ENCODE measurements at regions not wholly inside any gene's neighbourhood (a gene's known extent, or its start where the extent isn't known, plus 50 kb on each side); places are given as distances from the start of the nearest gene placed in this dataset.
A peak's percentile ranks its signal among the peaks of the same experiment; 100 is the strongest.

DNA sequence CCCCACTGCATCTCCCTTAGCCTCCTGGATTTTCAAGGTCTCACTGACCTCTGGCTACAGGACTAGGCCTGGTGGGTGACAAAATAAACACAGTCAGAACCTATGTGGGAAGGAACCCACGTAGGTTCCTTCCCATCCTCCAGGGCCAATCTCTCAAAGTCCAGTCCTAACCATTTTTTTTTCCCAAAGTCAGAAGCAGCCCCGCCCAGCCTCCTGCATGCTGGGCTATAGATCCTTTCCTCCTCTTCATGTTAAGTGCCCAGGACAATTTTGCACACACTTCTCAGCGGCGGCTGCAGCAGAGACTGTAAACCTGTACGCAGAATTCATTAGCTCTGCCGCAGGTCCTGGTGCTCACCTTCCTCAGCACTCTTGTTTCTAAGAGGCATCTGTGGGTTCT is 285.8 kb downstream of the NPIPA8 start:
- no peak for DNase-seq

DNA sequence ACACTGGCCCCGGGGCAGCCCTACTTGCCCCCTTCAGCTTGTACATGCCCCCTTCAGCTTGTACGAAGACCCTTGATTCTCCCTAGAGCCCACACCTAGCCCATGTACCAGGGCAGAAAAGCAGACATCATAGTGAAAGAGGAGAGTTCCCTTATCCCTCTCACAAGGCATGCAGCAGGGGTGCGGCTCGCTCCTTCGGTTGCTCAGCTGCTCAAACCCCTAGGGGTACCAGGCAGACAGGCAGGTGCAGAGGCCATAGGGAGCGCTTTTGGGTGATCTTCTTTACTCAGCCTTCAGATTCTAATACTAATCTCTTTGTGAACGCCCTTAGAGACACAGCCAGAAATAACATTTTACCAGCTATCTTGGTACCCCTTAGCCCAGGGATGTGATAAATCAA is 286.3 kb downstream of the NPIPA8 start:
- no peak for DNase-seq

DNA sequence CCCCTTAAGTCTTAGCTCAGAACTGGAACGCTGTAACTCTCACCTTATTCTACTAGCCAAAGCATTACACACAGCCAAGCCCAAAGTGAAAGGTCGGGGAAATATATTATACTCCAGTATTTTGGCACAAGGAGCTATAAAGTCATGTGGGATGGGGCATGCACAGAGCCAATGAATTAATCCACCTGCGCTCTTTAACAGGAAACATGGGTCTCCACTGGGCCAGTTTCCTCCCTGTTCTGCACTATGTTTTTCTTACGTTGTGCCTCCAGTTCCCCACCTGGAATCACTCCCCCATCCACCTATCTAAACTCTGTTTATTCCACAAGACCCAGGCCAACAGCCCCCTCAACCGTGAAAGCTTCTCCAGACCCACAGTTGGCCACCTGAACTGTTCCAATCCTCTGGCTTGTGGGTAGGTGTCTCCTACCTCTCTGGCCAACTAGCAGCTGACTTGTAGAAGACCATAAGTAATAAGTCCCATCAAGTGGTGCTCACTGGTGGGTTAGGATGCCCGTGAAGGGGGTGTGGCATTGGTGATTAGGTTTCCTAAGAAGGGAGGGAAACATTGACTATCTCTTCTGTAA is 286.9 kb downstream of the NPIPA8 start:
- no peak for DNase-seq

DNA sequence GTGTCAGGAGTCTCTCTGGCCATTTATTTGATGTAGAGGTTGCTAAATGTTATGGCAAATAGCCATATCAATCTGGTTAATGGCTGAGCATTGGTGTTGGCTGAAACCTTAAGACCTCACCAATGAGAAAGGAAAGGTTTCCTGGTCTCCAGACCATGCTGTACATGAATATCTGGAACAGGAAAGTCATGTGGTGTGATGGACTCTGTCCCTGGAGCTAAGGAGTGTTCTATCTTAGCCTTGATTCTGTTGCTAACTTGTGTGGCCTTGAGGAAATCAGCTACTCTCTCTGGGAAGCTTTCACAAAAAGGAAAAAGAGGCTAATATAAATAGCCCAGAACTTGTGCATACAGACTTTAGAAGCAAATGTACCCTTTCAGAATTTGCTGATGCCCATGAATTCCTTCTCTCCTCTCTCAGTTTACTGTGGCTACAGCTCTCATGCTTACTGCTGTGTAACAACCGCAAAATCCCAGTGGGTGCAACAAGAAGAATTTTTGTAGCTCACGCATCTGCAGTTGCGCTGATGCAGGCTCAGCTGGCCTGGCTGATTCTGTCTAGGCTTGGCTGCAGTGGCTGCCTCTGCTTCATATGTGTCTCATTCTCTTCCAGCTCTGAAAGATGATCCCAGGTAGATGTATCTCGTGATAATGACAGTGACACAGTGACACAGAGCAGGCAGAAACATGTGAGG is 287.5 kb downstream of the NPIPA8 start:
- no peak for DNase-seq

DNA sequence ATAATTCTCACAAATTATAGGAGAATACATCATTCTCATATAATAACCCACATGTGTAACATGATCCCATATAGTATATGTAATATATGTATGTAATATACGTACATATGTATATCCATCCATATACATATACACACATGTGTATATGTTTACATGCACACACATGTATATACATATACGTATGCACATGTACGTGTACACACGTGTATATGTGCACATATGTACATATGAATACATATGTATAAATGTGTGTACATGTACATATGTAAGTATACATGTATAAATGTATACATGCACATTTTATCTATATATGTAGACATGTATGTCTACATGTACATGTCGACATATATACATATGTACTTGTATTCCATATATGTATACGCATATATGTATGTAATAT is 288.8 kb downstream of the NPIPA8 start:
- DNase-seq: no peak

DNA sequence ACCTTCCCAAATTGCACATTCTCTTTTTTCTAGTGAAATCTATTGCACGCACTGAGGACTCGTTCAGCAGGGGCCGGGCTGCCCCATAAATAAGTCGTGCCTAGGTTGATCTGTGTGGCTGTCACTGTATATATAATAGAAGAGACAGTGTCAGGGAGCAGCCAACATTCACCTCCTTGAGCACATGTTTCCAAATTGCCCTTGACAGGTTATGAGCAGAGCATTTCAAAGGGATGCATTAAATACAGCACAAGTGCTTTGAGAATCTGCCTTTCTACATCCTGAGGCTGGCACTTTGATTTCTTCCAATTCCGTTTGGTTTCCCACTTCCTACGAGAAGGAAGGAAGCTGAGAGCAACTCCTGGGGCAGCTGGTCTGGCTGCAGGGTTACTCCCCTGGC is 291.2 kb downstream of the NPIPA8 start:
- no peak for DNase-seq

DNA sequence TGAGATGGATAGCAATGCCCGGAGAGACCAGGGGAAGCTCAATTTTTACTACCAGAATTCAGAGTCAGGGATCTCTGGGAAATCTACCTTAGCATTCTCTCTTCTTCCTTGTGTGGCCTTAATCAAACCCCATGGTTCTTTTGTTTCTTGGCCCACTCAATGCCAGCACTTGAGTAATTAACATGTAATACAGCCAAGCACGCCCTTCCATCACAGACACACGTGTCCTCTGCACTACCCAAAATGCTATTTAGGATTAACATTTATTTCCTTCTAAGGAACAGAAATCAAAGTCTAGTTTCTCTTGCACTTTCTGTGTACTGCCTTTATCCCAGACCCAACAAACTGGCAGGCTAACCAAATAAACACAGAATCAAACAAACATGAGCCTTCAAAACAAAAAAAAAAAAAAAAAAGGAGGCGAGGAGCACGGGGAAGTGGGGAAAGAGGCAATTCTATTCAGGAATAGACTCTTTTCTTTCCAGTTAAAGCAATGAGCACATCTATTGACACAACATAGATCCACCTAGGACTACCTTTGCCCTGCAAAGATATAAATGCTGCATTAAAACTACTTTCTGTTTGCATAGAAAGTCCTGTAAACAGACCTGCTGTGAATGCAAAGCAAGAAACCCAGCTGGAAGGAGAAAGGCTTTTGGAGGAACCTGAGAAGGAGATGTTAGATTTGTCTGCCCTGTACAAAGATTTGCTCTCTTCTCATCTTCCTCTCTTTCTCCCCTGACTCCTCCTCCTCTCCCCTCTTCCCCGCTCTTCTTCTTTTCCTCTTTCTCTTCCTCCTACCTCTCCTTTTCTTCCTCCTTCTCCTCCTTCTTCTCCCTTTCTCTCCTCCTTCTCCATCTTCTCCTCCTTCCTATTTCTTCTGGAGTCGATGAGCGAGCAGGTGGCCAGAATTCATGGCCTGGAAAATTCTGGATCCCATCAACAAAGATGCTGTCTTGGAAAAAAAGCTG is 294.4 kb downstream of the NPIPA8 start:
- DNase-seq: no peak

DNA sequence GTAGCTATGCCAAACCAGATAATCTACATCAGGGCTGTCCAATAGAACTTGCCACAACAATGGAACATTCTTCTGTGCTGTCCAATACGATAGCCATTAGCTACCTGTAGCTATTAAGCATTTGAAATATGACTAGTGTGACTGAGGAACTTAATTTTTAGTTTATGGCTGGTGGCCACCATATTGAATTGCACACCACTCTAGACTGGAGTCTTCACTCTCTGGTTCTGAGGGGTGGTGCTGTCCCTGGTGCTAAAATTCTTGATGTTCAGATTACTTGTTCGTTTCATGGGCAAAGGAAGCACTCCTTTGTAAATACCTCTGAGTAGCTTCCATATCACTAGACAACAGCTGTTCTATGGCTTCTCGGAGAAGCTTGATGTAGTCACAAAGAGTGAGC is 296.6 kb downstream of the NPIPA8 start:
- no peak for DNase-seq

DNA sequence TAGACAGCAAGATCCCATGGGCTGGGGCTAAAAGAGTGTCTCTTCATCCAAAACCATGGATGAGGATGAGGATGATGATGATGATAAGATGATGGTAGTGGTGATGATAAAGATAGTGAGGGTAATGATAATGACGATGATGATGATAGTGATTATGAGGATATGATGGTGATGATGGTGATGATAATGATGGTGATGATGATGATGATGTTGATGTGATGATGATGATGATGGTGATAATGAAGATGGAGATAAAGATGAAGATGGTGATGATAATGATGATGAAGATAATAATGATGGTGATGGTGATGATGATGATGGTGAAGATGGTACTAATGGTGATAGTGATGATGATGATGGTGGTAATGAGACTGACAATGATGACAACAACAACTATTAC is 299.5 kb downstream of the NPIPA8 start:
- DNase-seq: no peak

DNA sequence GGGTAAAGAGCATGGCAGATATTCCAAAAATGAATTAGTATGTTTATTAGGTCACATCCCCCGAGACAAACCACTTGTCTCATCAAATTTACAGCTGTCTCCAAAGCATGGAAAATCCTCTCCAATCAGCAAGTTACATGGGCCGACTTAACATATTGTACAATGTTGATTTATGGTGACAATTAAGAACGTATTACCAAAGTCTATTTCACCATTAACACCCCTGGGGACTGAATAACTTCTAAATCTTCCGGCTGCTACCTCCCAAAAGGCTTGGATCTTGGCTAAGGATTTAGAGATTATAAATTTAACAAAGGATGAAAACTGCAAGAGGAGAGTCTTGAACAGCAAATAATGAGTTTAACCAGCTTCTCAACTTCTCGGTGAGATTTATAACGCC is 311.9 kb downstream of the NPIPA8 start:
- peak; percentile 86 to 96 for DNase-seq

DNA sequence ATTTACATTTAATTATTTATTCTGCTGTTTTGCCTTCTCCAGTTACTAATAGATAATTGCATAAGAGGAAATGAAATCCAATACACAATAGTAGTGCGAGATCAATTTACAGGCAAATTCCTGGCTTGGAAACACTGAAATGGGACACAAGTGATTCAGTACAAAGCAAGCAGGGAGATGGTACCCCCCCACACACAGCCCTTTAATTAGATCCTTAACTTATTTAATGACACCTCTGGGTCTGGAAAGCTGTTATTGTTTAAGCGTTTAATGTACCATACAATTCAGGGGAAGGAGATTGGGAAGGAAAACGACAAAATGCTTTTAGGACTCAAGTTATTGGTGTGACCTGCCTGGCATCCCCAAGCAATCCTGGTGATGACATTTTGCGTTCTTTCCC is 318.2 kb downstream of the NPIPA8 start:
- DNase-seq: peak in 1 of 2 experiments; percentile 23

DNA sequence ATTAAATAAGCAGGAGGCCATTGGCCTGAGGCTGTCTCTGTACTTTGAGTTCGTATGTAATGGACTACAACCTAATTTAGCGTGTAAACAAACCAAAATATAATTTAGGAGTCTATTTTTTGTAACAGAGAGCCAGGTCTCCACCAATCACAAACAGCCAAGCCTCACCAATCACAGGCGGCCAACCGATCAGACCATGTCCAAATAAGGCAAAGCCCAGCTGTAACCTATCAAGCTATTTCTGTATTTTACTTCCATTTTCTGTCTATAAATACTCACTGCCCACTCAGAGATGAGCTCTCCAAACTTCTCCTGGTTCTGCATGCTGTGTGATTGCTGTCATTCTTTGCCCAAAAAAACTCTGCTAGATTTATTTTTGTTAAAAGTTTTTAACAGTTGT is 322.7 kb downstream of the NPIPA8 start:
- no peak for DNase-seq

DNA sequence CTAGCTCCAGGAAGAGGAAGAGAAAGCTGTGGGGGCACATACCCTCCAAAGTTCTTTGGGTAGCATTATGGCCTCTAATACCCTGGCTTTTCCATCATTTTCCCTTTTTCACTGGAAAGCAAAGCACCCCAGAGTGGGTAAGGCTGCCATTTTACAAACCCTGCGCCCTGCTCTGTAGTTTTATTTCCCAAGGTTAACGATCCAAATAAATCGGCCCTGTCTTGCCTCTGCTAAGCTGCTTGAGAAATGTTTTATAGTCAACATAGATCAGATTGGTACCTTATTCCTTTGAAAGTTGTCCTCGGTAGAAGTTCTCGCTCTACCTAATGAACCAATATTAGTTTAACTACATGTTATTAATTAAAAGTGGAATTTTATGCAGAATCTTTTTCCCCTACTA is 328.2 kb downstream of the NPIPA8 start:
- no peak for DNase-seq

DNA sequence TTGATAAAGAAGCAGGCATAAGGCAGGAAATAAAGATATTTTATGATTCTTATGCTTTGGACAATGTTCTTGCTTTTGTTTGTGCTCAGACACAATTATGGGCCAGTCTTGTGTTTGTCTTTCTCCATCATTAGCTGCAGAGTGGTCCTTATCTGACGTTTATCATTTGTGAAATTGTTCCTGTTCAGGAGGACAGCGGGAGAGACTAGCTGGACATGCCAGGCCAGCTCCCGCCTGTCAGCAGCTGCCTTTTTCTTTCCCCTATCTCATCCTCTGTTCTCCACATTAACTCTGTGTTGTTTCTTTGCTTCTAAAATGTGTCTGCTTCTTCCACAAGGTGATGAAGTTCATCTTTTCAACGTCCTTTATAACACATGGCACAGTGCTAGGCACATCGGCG is 333.5 kb downstream of the NPIPA8 start:
- DNase-seq: no peak

DNA sequence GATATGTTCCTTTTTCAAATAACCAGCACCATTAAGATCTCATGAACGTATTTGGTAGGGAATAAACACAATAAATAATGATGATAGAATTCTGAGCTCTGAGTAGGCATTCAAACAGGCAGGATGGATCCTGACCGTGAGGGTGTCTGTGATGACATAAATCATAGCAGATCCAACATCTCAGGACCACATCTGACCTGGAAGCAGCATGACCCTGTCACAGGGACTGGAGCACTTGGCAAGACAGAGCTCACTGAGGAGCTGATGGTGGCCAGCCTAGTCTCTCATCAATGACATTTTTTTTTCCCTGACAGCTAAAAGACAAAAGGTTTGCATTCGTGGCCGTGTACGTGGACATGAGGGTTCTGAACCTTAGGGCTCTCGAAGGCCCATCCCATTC is 337.5 kb downstream of the NPIPA8 start:
- DNase-seq: no peak

DNA sequence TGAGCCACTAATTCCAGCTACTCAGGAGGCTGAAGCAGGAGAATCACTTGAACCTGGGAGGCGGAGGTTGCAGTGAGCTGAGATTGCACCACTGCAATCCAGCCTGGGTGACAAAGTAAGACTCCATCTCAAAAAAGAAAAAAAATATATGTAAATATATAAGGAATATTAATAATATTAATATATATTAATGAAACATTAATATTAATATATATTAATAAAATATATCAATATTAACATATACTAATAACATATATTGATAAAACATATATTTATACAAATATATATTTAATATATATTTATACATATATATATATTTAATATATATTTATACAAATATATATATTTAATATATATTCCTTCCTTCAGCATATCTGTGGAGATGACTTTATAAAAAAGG is 338.0 kb downstream of the NPIPA8 start:
- no peak for DNase-seq

DNA sequence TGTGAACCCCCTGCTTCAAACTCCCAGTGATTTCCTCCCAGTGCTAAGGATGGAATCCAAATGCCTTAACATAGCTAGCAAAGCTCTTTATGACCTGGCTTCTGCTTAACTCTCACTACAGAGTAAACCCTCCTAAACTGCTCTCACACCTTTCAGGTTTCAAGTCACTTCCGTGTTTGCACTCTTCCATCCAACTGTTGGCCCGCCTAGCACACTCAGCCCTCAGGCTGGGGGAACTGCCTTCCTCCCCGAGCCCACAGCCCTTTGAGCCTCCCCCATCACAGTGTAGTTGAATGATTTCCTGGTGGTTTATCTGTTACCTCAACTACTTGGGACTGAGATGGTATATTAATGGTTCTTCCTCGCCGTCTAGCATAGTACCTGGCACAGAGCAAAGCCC is 342.5 kb downstream of the NPIPA8 start:
- no peak for DNase-seq

DNA sequence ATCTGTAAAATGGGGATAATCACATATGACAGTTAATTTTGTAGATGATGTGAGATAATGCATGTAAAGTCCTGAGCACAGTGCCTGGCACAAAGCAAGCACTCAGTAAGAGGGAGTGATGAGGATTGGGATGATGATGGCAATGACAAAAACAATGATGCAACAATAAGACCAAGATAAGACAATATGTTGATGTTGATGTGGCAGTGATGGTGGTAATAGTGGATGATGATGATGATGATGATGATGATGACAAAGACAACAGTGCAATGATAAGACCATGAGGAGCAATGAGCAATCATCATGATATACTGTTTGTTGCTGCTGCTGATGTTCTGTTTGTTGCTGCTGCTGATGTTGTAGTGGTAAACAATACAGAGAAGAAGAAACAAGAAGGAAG is 344.1 kb downstream of the NPIPA8 start:
- DNase-seq: no peak

DNA sequence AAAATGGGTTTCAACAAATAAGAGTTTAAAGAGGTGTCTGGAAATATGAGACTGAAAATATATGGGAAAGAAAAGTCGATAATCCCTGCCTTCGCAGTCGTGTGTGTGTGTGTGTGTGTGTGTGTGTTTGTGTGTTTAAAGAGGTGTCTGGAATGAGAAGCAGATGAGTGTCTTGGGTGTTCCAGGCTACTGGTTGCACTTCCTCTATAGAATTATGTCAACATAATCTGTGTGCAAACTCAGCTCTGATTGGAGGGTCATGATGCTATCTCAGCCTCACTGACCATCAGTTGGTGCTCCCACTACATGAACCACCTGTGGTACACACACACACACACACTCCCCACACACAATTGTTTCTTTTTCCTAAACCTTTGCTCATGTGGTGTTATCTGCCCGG is 347.3 kb downstream of the NPIPA8 start:
- DNase-seq: no peak

DNA sequence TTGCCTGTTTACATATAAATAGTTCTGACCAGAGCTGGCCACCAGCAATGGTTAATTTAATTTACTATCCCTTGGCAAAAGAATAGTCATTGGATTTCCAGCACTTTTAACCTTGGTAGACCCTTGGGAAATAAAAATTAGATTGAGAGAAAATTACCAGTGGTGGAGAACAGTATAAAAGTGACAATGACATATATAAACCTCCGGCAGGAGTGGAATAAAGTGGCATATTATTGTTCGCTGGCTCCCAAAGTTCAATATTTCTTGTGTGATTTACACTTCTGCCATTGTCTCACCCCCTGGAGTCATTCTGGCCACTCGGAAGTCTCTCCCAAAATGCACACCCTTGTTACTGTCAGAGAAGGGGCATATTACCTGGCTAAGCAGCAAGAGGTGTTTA is 347.7 kb downstream of the NPIPA8 start:
- DNase-seq: no peak

DNA sequence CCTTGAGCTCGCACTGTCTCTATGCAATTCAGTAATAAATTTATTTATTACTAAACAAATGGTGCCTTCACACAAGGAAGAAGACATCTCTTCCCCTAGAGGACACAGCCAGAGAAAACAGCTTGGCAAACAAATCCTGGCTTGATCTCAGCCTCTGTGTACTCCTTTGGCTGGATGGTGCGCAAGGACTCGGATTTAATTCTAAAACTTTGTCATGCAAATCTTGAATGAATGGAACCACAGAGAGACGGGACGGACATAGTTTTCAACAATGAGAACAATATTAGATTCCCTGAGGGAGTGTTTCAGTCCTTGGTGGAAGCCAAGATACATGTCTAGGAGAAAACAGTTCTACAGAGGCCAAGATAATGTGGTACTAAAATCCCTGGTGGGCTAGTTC is 349.5 kb downstream of the NPIPA8 start:
- no peak for DNase-seq

DNA sequence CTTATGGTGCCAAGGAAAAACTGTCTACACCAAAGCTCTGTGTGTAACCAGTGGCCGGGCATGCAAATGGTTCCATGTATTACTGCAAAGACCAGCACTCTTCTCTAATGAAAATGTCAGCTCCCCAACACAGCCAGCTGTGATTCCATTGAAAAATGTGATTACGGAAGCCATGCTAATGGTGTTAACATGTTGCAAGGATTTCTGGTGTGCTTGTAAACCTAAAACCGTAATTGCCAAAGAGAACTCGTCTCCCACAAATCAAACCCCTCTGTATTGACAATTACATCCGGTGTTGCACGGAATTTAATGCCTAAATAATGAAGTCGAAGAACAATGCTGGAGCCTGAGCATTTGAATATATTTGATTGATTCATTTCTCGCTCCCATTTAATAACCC is 351.7 kb downstream of the NPIPA8 start:
- DNase-seq: no peak

DNA sequence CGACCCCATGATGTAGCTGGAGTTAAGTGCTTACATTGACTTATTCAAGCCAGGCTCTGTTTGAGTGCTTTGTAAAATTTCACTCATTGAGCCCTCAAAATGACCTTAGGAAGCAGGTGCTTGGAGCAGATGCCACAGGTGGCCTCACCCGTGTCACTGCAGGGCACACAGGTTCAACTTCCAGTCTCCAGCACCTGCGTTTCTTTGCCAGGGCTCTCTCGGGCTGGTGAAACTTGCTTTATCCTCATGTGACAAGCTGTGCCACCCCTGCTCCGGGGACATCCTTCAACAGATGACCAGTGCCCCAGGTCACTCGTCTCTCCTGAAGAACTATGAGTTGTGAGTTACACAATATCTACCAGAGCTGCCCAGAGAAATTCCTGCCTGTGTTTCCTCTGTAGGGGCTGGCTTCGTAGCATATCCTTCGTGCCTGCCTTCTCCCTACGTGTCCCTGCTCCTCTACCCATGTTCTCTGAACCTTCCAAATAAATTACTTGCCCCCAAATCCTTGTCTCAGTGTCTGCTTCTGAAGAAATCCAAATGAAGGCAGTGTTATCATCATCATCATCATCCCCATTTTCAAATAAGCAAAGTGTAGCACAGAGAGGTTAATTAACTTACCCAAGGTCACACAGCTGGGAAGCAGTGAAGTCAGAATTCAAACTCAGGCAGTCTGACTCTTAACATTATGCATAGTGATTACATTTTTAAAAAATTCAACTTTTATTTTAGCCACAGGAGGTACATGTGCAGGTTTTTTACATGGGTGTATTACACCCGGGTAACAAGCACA is 352.5 kb downstream of the NPIPA8 start:
- no peak for DNase-seq

Measured in NCI-H524 (cell line).